GM18519 (cell line): ENCODE measurements at regions not wholly inside any gene's neighbourhood (a gene's known extent, or its start where the extent isn't known, plus 50 kb on each side); places are given as distances from the start of the nearest gene placed in this dataset.

ENCODE experiments used
- ATAC-seq: cut with Tn5 transposase; IDR thresholded peaks from one replicate; pipeline ENCODE4 v1.9.1; 2021; ENCODE audit warnings: mild to moderate bottlenecking, moderate library complexity; ENCODE audit not compliant: unreplicated experiment, low FRiP score

- ATAC-seq = no peak
Observed at GRCh38 chr11:111148953-111149352, 96.6 kb upstream of the POU2AF2 start.

- ATAC-seq = no peak
Observed at GRCh38 chr11:111148121-111148520, 97.4 kb upstream of the POU2AF2 start.

DNA sequence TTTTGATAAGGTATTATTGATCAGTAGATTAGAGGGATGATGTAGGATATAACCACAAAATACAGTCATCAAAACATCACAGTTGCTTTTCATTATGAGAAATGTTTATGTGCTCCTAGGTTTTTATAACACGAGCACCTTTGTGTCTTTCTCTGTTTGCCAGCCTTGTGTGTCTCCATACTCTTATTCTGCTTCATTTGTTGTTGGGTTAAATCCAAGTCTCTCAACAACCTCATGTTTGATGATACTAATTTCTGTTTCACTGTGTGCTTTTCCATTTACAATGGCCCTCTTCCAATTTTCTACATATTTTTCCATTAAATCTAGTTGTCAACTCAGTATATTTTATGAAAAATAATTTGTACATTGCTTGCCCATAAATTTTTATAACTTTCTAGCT is 107.7 kb upstream of the POU2AF2 start:
- ATAC-seq = no peak

DNA sequence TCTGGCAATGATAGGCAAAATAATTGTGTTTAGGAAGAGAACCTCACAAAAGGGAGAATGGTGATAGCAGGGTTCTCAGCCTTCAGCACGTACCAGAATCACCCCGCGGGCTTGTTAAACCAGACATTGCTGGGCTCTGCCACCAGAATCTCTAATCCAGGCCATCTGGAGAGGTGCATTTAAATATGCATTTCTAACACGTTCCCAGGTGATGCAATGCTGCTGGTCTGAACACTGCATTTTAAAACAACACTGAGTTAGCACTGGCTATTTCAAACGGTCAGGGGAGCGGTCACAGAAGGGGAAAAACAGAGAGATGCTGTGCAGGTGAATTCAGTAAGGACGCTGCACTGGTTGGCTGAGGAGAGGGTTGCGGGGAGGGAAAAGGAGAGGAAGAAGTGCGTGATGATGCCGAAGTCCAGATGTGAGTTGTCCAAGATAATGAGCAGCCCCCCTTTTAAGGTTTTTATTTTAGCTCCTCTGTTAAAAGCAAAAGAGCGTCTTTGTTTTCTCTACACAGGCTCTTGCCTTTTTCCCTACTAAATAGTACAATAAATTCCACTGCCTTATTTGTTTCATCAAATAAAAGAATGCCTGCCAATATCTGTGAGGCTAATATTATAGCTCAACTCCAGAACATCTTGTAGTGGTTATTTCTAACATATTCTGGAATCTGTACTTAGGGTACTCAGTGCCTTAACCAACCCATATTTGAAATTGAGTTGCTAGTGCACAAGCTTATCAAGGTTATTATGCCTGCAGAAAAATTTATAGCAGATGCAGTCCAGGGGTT is 109.6 kb upstream of the POU2AF2 start:
- no peak for ATAC-seq

GRCh38 chr11:111135101-111135500 is 110.4 kb upstream of the POU2AF2 start:
- ATAC-seq = no peak

DNA sequence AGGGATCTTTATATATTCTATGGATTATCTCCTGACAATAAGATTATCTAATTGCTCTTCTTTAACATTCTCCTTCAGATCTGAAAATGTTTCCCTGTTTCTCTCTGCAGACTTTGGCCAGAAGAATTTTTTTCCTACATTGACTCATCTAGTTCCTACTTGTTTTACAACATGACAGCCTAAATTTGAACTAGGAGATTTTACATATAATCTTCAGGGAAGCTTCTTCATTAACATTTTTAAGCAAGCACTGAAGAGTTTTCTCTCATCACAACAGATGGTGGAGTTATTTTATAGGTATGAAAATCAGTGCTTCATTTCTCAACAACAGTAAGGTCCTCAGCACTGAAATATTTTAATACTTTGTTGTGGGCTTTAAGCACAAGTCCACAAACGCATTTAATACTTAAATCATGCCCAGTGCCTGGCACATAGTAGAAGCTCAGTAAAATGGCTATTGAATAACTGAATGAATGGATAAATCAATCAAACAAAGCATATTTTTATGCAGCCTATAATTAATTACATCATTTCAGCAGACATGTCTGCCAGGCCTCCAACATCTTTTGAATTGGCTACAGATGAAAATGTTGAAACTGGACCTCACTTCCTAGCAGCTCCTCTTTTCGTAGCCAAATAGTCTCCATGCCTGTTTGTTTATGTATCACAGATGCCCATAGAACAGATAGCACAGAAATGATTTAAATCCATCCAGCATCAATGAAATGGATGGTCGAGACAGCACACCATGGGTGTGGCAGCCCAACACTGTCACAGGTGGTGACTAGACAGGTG is 117.3 kb upstream of the POU2AF2 start:
- no peak for ATAC-seq

DNA sequence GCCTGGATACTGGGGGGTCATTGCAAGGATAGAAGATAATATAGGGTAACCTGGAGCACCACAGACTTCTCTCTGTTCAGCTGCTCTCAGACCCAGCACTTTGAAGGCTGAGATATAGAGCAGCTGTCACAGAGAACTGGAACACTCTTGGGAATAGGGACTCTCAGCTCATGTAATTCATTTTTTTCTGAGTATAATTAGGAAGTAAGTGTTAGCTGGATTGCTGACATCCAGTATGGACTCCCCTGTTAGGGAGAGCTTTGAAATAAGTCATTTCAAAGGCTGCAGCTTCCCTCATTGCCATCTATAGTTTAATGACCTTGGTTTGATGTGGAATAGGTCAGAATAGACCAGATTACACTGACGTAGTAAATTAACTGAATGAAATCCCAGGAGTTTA is 120.8 kb upstream of the POU2AF2 start:
- no peak for ATAC-seq

DNA sequence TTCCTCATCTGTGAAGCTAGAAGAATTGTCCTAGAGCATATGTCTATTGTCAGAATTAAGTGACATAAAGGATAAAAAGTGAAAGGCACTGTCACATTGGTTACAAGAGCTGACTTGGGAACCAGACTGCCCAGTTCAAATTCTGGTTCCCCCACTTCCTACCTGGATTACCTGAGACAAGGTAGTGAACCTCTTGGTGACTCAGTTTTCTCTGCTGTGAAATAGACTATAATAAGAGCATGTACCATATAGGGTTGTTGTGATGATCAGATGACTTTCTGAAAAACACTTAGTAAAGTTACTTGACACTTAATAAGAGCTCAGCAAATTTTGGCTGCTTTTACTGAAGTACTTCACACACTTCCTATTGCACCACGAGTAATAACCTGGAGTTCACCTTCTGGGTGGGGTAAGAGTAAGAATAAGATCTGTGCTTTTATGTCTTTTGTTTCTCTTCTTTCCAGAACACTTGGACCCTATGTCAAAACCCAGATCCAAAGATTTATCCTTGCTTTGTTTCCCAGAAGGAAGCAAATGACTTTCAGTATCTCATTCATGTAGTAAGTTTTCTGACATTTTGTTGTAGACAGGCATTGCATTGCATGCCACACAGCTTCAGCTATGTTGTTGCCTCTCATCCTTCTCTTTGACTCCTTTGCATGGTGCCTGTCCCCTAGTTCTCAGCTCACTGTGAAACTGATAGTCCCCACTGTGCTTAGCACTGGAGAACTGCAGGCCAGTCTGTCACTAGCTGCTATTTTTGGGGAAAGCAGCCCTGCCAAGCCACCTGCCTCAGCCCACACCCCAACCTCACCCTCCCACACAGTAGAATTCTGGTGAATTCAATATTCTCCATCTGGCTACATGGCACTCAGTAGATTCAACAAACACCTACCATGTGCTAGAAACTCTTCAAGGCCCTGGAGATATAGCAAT is 121.8 kb upstream of the POU2AF2 start:
- ATAC-seq = peak; percentile 70

- no peak for ATAC-seq
Observed at GRCh38 chr11:111120696-111121302, 124.7 kb upstream of the POU2AF2 start.

GRCh38 chr11:111120161-111120560 is 125.4 kb upstream of the POU2AF2 start:
- ATAC-seq = no peak

DNA sequence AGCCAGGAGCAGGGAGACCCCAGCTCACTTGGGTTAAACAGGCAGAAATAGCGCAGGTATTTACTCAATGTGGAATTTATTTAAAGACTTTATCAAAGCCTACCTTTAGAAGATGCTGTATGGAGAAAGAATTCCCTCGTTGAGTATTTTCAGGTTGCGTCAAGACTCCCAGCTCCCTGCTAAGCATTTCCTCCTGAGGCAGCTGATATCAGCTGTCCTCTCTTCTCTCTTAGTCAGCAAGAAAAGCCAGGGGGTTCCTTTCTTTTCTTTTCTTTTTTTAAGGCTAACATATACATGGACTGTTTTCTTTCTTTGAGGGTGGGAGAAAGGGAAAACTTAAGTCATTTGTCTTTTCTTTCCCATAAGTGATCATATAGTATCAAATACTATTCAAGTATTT is 125.8 kb upstream of the POU2AF2 start:
- no peak for ATAC-seq

DNA sequence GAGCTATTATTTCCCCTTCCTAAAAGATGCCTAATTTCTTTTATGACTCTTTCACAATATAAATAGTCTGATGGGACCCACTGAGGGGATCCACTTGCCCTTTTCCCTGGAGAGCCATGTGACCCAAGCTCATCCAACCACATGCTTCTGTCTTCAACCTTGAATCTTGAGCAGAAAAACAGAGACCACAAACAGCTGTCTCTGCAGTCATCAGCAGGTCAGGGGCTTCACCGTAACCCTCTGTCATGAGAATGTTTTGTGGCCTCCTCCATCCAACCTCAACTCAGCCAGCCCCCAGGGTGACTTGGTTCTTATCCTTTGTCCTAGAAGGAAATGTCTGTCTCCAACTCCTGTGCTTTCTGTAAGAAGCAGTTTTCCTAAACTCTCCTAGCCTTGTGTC is 129.6 kb upstream of the POU2AF2 start:
- ATAC-seq = no peak

GRCh38 chr11:111114091-111114490 is 131.4 kb upstream of the POU2AF2 start:
- no peak for ATAC-seq

DNA sequence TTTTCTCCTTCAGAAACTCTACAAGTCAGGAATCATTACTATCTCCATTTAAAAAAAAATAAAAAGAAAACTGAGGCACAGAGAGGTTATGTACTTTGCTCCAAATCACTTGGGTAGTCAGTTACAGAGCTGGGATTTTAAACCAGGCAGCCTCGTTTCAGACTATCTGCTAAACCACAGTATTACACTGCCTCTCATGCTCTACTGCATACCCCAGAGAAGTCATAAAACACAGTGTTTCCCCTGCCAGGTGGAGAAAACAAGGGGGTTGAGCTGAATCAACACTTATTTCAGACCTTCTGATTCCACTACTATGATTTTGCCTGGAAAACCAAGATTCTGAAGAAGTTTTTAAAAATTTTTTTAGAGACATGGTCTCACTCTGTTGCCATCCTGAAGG is 132.9 kb upstream of the POU2AF2 start:
- ATAC-seq = no peak

- ATAC-seq = no peak
Observed at GRCh38 chr11:111107501-111107900, 138.0 kb upstream of the POU2AF2 start.

GRCh38 chr11:111106641-111107040 is 138.9 kb upstream of the POU2AF2 start:
- no peak for ATAC-seq

- no peak for ATAC-seq
Observed at GRCh38 chr11:111105566-111105965, 140.0 kb upstream of the POU2AF2 start.

GRCh38 chr11:111104185-111104584 is 141.3 kb upstream of the POU2AF2 start:
- no peak for ATAC-seq

DNA sequence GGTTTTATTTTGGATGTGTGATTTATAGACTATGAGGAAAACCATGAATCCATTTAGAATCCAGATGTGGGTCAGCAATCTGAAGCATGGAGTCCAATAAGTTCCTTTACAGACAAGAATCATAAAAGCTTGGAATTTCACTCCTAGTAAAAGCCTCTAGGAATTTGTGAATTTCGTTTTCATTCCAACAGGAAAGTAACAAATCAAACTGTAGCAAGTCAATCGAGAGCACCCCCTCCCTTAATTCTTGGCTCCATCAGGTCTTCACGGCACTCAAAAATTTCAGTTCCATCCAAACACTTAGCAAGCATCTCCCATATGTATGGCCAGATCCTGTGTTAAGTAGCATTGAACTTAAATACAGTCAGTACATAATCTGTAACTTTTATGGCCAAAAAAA is 143.6 kb upstream of the POU2AF2 start:
- no peak for ATAC-seq

DNA sequence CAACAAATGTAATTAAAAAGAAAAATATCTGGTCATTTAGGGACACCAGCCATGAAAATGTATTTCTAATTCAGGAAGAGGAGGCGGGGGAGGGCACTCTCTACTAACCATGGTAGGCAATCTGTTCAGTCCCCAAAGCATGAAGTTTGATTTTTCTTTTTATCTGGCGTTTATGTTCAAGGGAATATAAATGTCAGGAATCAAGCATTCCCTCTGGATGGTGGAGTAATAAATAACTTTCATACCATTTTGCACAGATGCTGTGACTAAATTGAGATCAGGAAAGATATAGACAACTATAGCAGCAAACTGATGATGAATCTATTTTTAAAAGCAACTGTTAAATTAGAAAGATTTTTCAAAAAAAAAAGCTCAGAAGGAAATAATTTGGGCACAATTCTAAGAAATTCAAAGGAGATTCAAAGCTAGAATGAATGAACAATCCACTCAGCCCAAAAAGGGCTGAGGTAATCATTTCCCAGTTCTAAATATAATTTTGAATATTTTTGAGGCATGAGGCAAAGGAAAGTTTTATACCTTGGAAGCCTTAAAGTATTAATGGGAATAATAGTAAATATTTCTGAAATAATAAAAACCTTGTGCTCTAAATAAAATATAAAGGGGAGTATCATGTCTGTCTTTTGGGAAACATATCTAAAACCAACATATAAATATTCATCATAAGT is 146.4 kb upstream of the POU2AF2 start:
- no peak for ATAC-seq
